GM21619 (cell line): ENCODE measurements at regions not wholly inside any gene's neighbourhood (a gene's known extent, or its start where the extent isn't known, plus 50 kb on each side); places are given as distances from the start of the nearest gene placed in this dataset.

Source experiments
- ATAC-seq: cut with Tn5 transposase; IDR thresholded peaks from one replicate; pipeline ENCODE4 v1.9.1; 2021; ENCODE audit not compliant: unreplicated experiment

GRCh38 chr2:76584474-76584873 is 873.8 kb upstream of the GCFC2 start:
- ATAC-seq, result no peak

GRCh38 chr2:76579911-76580310 is 869.2 kb upstream of the GCFC2 start:
- ATAC-seq, result no peak

- ATAC-seq, result no peak
Observed at GRCh38 chr2:76572981-76573380, 862.3 kb upstream of the GCFC2 start.

DNA sequence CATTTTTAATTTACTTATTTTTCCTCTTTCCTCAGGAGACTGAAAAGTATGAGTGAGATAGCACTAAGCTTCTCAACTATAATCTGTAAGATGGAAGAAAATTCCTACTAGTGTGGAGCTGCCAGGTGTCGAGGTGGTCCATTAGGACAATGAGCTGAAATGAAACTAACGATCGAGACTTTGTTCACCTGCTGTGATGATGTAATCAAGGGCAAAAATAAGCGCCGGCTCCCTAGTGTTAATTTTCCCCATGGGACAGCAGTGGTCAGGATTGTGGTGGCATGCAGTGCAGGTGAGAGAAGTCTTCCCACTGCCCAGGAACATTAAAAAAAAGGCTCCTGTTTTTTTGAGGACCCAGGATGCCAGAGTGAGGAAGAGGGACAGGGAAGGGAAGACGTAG is 859.1 kb upstream of the GCFC2 start:
- no peak for ATAC-seq

DNA sequence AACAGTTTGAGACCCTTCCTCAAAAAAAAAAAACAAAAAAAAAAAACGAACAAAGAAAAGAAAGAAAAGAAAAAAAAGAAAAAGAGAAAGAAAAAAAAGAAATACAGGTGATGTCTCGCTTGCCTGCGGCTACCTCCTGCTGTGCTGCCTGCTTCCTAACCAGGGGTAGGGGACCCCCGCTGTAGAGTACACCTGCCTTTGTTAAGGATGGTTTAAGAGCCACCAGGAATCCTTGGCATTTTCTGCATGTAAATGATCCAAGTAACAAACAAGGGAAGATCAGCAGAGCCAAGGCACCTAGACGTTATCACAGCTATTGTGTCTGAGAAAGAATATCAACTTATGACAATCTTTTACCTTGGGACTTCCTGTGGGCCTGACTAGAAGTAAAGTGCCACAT is 856.8 kb upstream of the GCFC2 start:
- no peak for ATAC-seq

GRCh38 chr2:76564734-76565133 is 854.0 kb upstream of the GCFC2 start:
- ATAC-seq, result no peak

- ATAC-seq, result no peak
Observed at GRCh38 chr2:76563730-76564129, 853.0 kb upstream of the GCFC2 start.

- no peak for ATAC-seq
Observed at GRCh38 chr2:76558157-76558556, 847.4 kb upstream of the GCFC2 start.

DNA sequence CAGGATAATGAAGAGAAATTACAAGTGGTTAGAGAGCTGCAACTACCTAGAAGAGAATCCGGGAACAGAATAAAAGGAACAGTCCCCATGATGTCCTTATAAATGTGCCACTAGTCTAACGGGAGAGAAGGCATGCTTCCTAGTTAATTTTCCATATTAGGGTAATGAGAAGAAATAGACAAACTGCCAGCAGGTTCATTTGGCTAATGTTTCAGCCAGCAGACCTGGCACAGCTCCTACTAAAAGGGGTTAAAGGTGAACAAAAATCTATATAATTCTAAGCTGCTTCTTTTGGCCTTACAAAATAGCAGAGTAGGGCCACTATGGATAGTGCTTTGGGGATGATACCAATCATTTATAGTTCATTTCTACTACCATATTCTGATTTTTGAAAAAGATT is 845.3 kb upstream of the GCFC2 start:
- ATAC-seq, result no peak

DNA sequence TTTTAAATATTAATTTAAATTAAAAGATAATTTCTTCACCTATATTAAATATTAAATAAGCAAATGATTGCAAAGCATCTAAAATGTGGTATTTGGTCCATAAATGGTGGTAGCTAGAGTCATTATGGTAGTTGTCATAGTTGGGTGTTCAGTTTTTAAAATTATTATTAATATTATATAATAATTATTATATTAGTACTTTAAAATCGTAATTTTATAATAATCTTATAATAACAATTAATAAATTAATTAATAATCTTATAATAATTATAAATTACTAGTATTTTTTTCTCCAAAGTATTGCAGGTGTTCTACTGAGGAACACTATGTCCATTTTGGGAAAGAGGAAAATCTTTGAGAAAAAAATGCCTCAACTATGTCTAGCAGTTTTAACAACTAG is 835.5 kb upstream of the GCFC2 start:
- no peak for ATAC-seq

GRCh38 chr2:76544901-76545300 is 834.2 kb upstream of the GCFC2 start:
- no peak for ATAC-seq

DNA sequence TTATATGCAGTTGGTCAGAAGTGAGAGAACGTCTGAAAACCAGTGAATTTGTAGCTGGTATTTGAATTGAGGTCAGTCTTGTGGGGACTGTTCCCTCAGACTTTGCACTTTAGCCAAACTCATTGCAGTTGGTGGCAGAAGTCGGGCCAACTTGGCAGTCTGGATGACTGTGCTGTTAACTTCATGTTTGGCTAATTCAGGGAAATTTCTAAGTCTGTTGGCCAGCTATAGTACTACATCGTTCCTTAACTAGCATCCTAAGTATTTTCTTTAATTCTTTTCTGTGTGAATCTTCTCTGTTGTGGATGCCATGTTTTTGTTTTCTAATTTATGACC is 806.8 kb upstream of the GCFC2 start:
- no peak for ATAC-seq

- no peak for ATAC-seq
Observed at GRCh38 chr2:76516861-76517573, 806.3 kb upstream of the GCFC2 start.

DNA sequence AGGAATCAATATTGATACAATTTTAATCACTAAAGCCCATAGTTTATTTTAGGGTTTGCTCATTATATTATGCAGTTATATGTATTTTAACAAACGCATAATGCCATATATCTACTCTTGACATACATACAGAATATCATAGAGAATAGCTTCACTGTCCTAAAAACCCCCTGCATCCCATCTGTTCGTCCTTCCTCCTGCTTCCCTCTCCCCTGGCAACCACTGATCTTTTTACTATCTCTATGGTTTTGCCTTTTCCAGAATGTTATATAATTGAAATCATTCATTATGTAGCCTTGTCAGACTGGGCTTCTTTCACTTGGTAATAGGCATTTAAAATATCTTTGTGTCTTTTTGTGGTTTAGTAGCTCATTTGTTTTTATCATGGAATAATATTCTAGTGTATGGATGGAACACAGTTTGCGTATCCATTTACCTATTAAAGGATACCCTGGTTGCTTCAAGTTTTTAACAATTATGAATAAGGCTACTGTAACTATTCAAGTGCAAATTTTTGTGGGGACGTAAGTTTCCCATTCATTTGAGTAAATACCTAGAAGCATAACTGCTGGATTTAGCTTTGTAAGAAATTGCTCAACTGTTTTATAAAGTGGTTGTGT is 801.6 kb upstream of the GCFC2 start:
- ATAC-seq, result no peak

GRCh38 chr2:76506538-76506937 is 795.8 kb upstream of the GCFC2 start:
- ATAC-seq, result no peak

- no peak for ATAC-seq
Observed at GRCh38 chr2:76501641-76502040, 790.9 kb upstream of the GCFC2 start.

GRCh38 chr2:76498360-76498759 is 787.6 kb upstream of the GCFC2 start:
- no peak for ATAC-seq

DNA sequence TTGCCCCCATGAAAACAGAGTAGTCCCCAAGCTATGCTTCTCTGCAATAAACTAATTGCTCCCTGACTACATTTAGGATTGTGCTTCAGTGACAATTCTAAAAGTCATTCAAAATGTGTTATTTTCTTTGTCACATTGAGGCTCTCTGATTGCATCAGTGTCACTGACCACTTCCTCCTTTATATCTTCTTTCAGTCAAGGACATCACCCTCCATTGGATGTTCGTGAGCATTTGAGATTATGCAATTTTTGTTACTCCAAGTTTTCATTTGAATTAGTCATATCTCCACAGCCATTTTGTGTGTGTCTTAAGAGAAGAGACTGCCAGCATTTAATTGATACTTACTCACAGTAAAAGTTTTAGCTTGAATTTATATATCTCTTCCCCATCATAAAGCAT is 780.8 kb upstream of the GCFC2 start:
- ATAC-seq, result no peak

GRCh38 chr2:76478266-76479035 is 767.7 kb upstream of the GCFC2 start:
- ATAC-seq, result no peak

DNA sequence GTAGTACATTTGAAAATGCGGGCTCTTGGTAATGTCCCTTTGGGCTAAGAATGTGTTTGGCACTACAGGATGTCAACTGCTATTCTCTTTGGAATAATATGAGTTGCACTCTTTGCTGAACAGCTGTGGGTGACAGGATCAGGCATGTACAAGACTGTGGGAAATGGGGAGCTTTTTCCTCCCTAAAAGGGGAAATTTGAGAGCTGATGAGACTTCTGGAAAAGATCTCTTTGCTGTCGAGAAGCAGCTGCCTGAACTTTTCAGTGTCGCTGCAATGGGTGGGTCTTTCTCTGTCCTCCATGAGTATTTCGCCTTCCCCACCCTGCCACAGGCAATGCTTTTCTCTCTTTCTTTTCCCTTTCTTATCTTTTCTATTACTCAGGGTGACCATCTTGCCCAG is 762.2 kb upstream of the GCFC2 start:
- no peak for ATAC-seq

GRCh38 chr2:76469066-76469465 is 758.4 kb upstream of the GCFC2 start:
- no peak for ATAC-seq

DNA sequence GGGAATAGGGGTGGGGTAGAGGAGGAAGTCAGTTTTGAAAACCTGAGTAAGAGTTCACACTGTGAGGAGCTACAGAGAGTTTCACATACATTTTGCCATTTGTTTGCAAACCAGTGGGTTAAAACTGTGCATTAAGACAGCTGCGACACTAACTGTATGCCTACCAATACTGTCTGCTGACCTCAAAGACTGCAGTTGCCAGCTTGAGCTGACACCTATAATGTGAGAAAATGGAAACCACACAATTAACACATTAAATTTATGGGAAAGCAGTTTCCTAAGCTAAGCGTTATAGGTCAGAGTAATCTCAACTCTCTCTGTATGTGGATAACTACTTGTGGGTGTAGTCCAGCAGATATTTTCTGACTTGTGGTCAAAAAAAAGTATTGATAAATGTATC is 756.6 kb upstream of the GCFC2 start:
- ATAC-seq, result no peak
